ENCODE measurements at regions not wholly inside any gene's neighbourhood (a gene's known extent, or its start where the extent isn't known, plus 50 kb on each side); places are given as distances from the start of the nearest gene placed in this dataset.

GRCh38 chr3:72487946-72488737 is 360.1 kb downstream of the SHQ1 start:
- Mint-ChIP-seq H3K27ac (no peak overlapping the region), H3K4me1 (peaks cover 22% of the 10 kb centered on the region), H3K9me3 (peaks cover 5% of the 10 kb centered on the region), H3K36me3 (ENCODE audit: low read depth) (no peaks in the 10 kb centered on the region), H3K4me3 (no peak overlapping the region), H3K27me3 (peaks cover 15% of the 10 kb centered on the region)
- POLR2A ChIA-PET = interaction anchor here (0.6 kb wide), 1 partner anchor 270 kb away, joined by 4 read pairs; no protein-coding TSS in a partner anchor
- ATAC-seq (ENCODE audit: low read depth) (no peak), DNase-seq (no peak)
- no peak for TF ChIP-seq CTCF (IDR thresholded peaks at IDR 0.05)
- CTCF ChIA-PET = no interaction called here
- intact Hi-C loops (cut with micrococcal nuclease) = no loop called here

- no peak overlapping the region for H3K4me3 Mint-ChIP-seq
These were observed 361.0 kb downstream of the SHQ1 start for GRCh38 chr3:72487078-72487765.

GRCh38 chr3:72485641-72486040 is 362.6 kb downstream of the SHQ1 start:
- Mint-ChIP-seq H3K27ac (no peak overlapping the region), H3K4me3 (no peak overlapping the region), H3K36me3 (ENCODE audit: low read depth) (no peaks in the 10 kb centered on the region), H3K27me3 (peaks cover 11% of the 10 kb centered on the region), H3K4me1 (peaks cover 27% of the 10 kb centered on the region), H3K9me3 (peaks cover 5% of the 10 kb centered on the region)
- ATAC-seq (ENCODE audit: low read depth) = no peak
- intact Hi-C loops (cut with micrococcal nuclease) = no loop called here
- DNase-seq = no peak
- CTCF ChIA-PET = no interaction called here
- POLR2A ChIA-PET = no interaction called here
- TF ChIP-seq CTCF (IDR thresholded peaks at IDR 0.05) = no peak

More at GRCh38 chr3:72487078-72487765, 361.0 kb downstream of the SHQ1 start:
- intact Hi-C loops (cut with micrococcal nuclease) = no loop called here
- peaks cover 15% of the 10 kb centered on the region for H3K27me3 Mint-ChIP-seq
- no peak for TF ChIP-seq CTCF (IDR thresholded peaks at IDR 0.05)
- no peak overlapping the region for H3K27ac Mint-ChIP-seq
- ChIA-PET POLR2A (interaction anchor here (0.6 kb wide), 2 partner anchors 40 to 54 kb away, joined by 3 to 6 read pairs; no protein-coding TSS in a partner anchor), CTCF (no interaction called here)
- no peak for DNase-seq
- H3K36me3 Mint-ChIP-seq (ENCODE audit: low read depth) = no peaks in the 10 kb centered on the region
- H3K9me3 Mint-ChIP-seq = peaks cover 5% of the 10 kb centered on the region
- H3K4me1 Mint-ChIP-seq = peaks cover 30% of the 10 kb centered on the region
- ATAC-seq (ENCODE audit: low read depth) = no peak

- ChIA-PET POLR2A (interaction anchor here (0.6 to 1.1 kb wide), 4 partner anchors 9 to 333 kb away, joined by 3 to 4 read pairs (median 3); no protein-coding TSS in a partner anchor), CTCF (interaction anchor here (0.9 kb wide), 1 partner anchor 383 kb away, joined by 3 read pairs; no protein-coding TSS in a partner anchor)
- Mint-ChIP-seq H3K4me3 (no peak overlapping the region), H3K9me3 (peaks cover 8% of the 10 kb centered on the region), H3K4me1 (peaks cover 24% of the 10 kb centered on the region), H3K27ac (no peak overlapping the region), H3K36me3 (ENCODE audit: low read depth) (no peaks in the 10 kb centered on the region), H3K27me3 (peaks cover 11% of the 10 kb centered on the region)
- intact Hi-C loops (cut with micrococcal nuclease) = loop anchor here (2.0 to 5.0 kb wide), 2 partner anchors 37 to 39 kb away; partner anchors contain the start of gene RYBP
- TF ChIP-seq CTCF (IDR thresholded peaks at IDR 0.05) = no peak
- DNase-seq (no peak), ATAC-seq (ENCODE audit: low read depth) (no peak)
These were observed 364.6 kb downstream of the SHQ1 start for GRCh38 chr3:72483554-72484104.
